Lung microvascular endothelial cell (primary cell): ENCODE measurements at regions not wholly inside any gene's neighbourhood (a gene's known extent, or its start where the extent isn't known, plus 50 kb on each side); places are given as distances from the start of the nearest gene placed in this dataset.

Source experiments
- DNase-seq, 2 donors: peaks; one replicate each; pipeline versions ENCODE4 v3.0.0 to v3.0.0-alpha.2; 2010; ENCODE audit warnings: low read depth in 2 of 2

- DNase-seq, result peak in 1 of 2 donors; percentile 95
Measured at GRCh38 chrX:134718105-134718965, 60.1 kb upstream of the PLAC1 start.

GRCh38 chrX:134717698-134718097 lies 59.4 kb upstream of the PLAC1 start:
- DNase-seq, result no peak

GRCh38 chrX:134716620-134717012 lies 58.3 kb upstream of the PLAC1 start:
- no peak for DNase-seq

- DNase-seq, result peak in 1 of 2 donors; percentile 36
Measured at GRCh38 chrX:134715930-134716619, 57.8 kb upstream of the PLAC1 start.

GRCh38 chrX:134714633-134715110 lies 56.4 kb upstream of the PLAC1 start:
- DNase-seq, result no peak

GRCh38 chrX:134713618-134714107 lies 55.4 kb upstream of the PLAC1 start:
- no peak for DNase-seq

GRCh38 chrX:134712272-134712671 lies 54.0 kb upstream of the PLAC1 start:
- no peak for DNase-seq

- DNase-seq, result no peak
Measured at GRCh38 chrX:134711135-134711921, 53.1 kb upstream of the PLAC1 start.
